ENCODE measurements at regions not wholly inside any gene's neighbourhood (a gene's known extent, or its start where the extent isn't known, plus 50 kb on each side); places are given as distances from the start of the nearest gene placed in this dataset.

- Histone ChIP-seq H3K27me3 (no peaks in the 10 kb centered on the region), H3K4me1 (no peaks in the 10 kb centered on the region), H3K27ac (no peak overlapping the region), H3K36me3 (no peaks in the 10 kb centered on the region), H3K9me3 (no peaks in the 10 kb centered on the region), H3K4me3 (no peak overlapping the region)
- intact Hi-C loops (cut with DNase I), result no loop called here
- no peak for DNase-seq (ENCODE audit: extremely low spot score in 2 of 2)
- TF ChIP-seq POLR2AphosphoS5 (IDR thresholded peaks at IDR 0.05; ENCODE audit: insufficient read depth in 1 of 2, low read depth in 1 of 2), result no peak
- TF ChIP-seq CTCF (IDR thresholded peaks at IDR 0.05), result no peak
- TF ChIP-seq POLR2A (IDR thresholded peaks at IDR 0.05), result no peak
Measured at GRCh38 chr4:130646886-130647285, 1550.9 kb downstream of the C4orf33 start.

- Histone ChIP-seq H3K27me3 (no peaks in the 10 kb centered on the region), H3K9me3 (no peaks in the 10 kb centered on the region), H3K27ac (no peak overlapping the region), H3K4me3 (no peak overlapping the region), H3K4me1 (no peaks in the 10 kb centered on the region), H3K36me3 (no peaks in the 10 kb centered on the region)
- intact Hi-C loops (cut with DNase I), result no loop called here
- DNase-seq (ENCODE audit: extremely low spot score in 2 of 2), result no peak
- TF ChIP-seq POLR2AphosphoS5 (IDR thresholded peaks at IDR 0.05; ENCODE audit: insufficient read depth in 1 of 2, low read depth in 1 of 2), result no peak
- no peak for TF ChIP-seq POLR2A (IDR thresholded peaks at IDR 0.05)
- no peak for TF ChIP-seq CTCF (IDR thresholded peaks at IDR 0.05)
Measured at GRCh38 chr4:130648570-130648969, 1552.6 kb downstream of the C4orf33 start.

GRCh38 chr4:130653842-130654241 is 1557.9 kb downstream of the C4orf33 start:
- TF ChIP-seq CTCF (IDR thresholded peaks at IDR 0.05), result no peak
- no peak for TF ChIP-seq POLR2A (IDR thresholded peaks at IDR 0.05)
- no peak for TF ChIP-seq POLR2AphosphoS5 (IDR thresholded peaks at IDR 0.05; ENCODE audit: insufficient read depth in 1 of 2, low read depth in 1 of 2)
- no peaks in the 10 kb centered on the region for H3K4me1 ChIP-seq
- no peak overlapping the region for H3K4me3 ChIP-seq
- no peak overlapping the region for H3K27ac ChIP-seq
- H3K9me3 ChIP-seq, result no peaks in the 10 kb centered on the region
- no peak for DNase-seq (ENCODE audit: extremely low spot score in 2 of 2)
- no peaks in the 10 kb centered on the region for H3K27me3 ChIP-seq
- H3K36me3 ChIP-seq, result no peaks in the 10 kb centered on the region
- intact Hi-C loops (cut with DNase I), result no loop called here

- Histone ChIP-seq H3K27me3 (no peaks in the 10 kb centered on the region), H3K27ac (no peak overlapping the region), H3K36me3 (no peaks in the 10 kb centered on the region), H3K4me1 (no peaks in the 10 kb centered on the region), H3K9me3 (no peaks in the 10 kb centered on the region), H3K4me3 (no peak overlapping the region)
- intact Hi-C loops (cut with DNase I), result no loop called here
- TF ChIP-seq POLR2A (IDR thresholded peaks at IDR 0.05) (no peak), CTCF (IDR thresholded peaks at IDR 0.05) (no peak), POLR2AphosphoS5 (IDR thresholded peaks at IDR 0.05; ENCODE audit: insufficient read depth in 1 of 2, low read depth in 1 of 2) (no peak)
- no peak for DNase-seq (ENCODE audit: extremely low spot score in 2 of 2)
Measured at GRCh38 chr4:130659320-130659719, 1563.4 kb downstream of the C4orf33 start.

- no peak overlapping the region for H3K4me3 ChIP-seq
- H3K27me3 ChIP-seq, result no peaks in the 10 kb centered on the region
- H3K9me3 ChIP-seq, result no peaks in the 10 kb centered on the region
- DNase-seq (ENCODE audit: extremely low spot score in 2 of 2), result no peak
- H3K4me1 ChIP-seq, result no peaks in the 10 kb centered on the region
- no peak overlapping the region for H3K27ac ChIP-seq
- no peaks in the 10 kb centered on the region for H3K36me3 ChIP-seq
- intact Hi-C loops (cut with DNase I), result no loop called here
- no peak for TF ChIP-seq CTCF (IDR thresholded peaks at IDR 0.05)
- TF ChIP-seq POLR2AphosphoS5 (IDR thresholded peaks at IDR 0.05; ENCODE audit: insufficient read depth in 1 of 2, low read depth in 1 of 2), result no peak
Measured at GRCh38 chr4:130668859-130669258, 1572.9 kb downstream of the C4orf33 start.

All from vagina (tissue), 2 donors.